ENCODE measurements at regions not wholly inside any gene's neighbourhood (a gene's known extent, or its start where the extent isn't known, plus 50 kb on each side); places are given as distances from the start of the nearest gene placed in this dataset.

- no peaks in the 10 kb centered on the region for H3K36me3 Mint-ChIP-seq (ENCODE audit: low read depth)
- H3K4me1 Mint-ChIP-seq = no peaks in the 10 kb centered on the region
- H3K9me3 Mint-ChIP-seq = no peaks in the 10 kb centered on the region
- TF ChIP-seq CTCF (IDR thresholded peaks at IDR 0.05; ENCODE audit: unreplicated experiment in 3 of 3) = no peak
- H3K27ac Mint-ChIP-seq = no peak overlapping the region
- no peak overlapping the region for H3K4me3 Mint-ChIP-seq
- no peaks in the 10 kb centered on the region for H3K27me3 Mint-ChIP-seq (ENCODE audit: low read depth)
These were observed 187.2 kb upstream of the NOL4 start for GRCh38 chr18:34411952-34412351.

GRCh38 chr18:34431042-34431441 is 206.3 kb upstream of the NOL4 start:
- Mint-ChIP-seq H3K36me3 (ENCODE audit: low read depth) (no peaks in the 10 kb centered on the region), H3K4me1 (no peaks in the 10 kb centered on the region), H3K27ac (no peak overlapping the region), H3K4me3 (no peak overlapping the region), H3K9me3 (no peaks in the 10 kb centered on the region), H3K27me3 (ENCODE audit: low read depth) (no peaks in the 10 kb centered on the region)
- TF ChIP-seq CTCF (IDR thresholded peaks at IDR 0.05; ENCODE audit: unreplicated experiment in 3 of 3) = no peak

GRCh38 chr18:34444622-34445021 is 219.9 kb upstream of the NOL4 start:
- no peak overlapping the region for H3K27ac Mint-ChIP-seq
- H3K4me3 Mint-ChIP-seq = no peak overlapping the region
- H3K27me3 Mint-ChIP-seq (ENCODE audit: low read depth) = no peaks in the 10 kb centered on the region
- TF ChIP-seq CTCF (IDR thresholded peaks at IDR 0.05; ENCODE audit: unreplicated experiment in 3 of 3) = no peak
- H3K36me3 Mint-ChIP-seq (ENCODE audit: low read depth) = no peaks in the 10 kb centered on the region
- H3K4me1 Mint-ChIP-seq = no peaks in the 10 kb centered on the region
- H3K9me3 Mint-ChIP-seq = peaks cover 20% of the 10 kb centered on the region

- H3K9me3 Mint-ChIP-seq = peaks cover 9% of the 10 kb centered on the region
- TF ChIP-seq CTCF (IDR thresholded peaks at IDR 0.05; ENCODE audit: unreplicated experiment in 3 of 3) = no peak
- H3K4me1 Mint-ChIP-seq = no peaks in the 10 kb centered on the region
These were observed 223.9 kb upstream of the NOL4 start for GRCh38 chr18:34448662-34449061.

GRCh38 chr18:34457761-34458160 is 233.0 kb upstream of the NOL4 start:
- no peak overlapping the region for H3K4me3 Mint-ChIP-seq
- H3K4me1 Mint-ChIP-seq = no peaks in the 10 kb centered on the region
- no peak overlapping the region for H3K27ac Mint-ChIP-seq
- H3K27me3 Mint-ChIP-seq (ENCODE audit: low read depth) = no peaks in the 10 kb centered on the region
- no peaks in the 10 kb centered on the region for H3K36me3 Mint-ChIP-seq (ENCODE audit: low read depth)
- TF ChIP-seq CTCF (IDR thresholded peaks at IDR 0.05; ENCODE audit: unreplicated experiment in 3 of 3) = no peak
- peaks cover 2% of the 10 kb centered on the region for H3K9me3 Mint-ChIP-seq

More at GRCh38 chr18:34448662-34449061, 223.9 kb upstream of the NOL4 start:
- Mint-ChIP-seq H3K27ac (no peak overlapping the region), H3K36me3 (ENCODE audit: low read depth) (no peaks in the 10 kb centered on the region), H3K4me3 (no peak overlapping the region), H3K27me3 (ENCODE audit: low read depth) (no peaks in the 10 kb centered on the region)

GRCh38 chr18:34458410-34458977 is 233.8 kb upstream of the NOL4 start:
- Mint-ChIP-seq H3K4me3 (no peak overlapping the region), H3K27me3 (ENCODE audit: low read depth) (no peaks in the 10 kb centered on the region), H3K36me3 (ENCODE audit: low read depth) (no peaks in the 10 kb centered on the region), H3K9me3 (peaks cover 2% of the 10 kb centered on the region), H3K4me1 (no peaks in the 10 kb centered on the region), H3K27ac (no peak overlapping the region)
- no peak for TF ChIP-seq CTCF (IDR thresholded peaks at IDR 0.05; ENCODE audit: unreplicated experiment in 3 of 3)

Data from nephron (organoid).